ENCODE measurements at regions not wholly inside any gene's neighbourhood (a gene's known extent, or its start where the extent isn't known, plus 50 kb on each side); places are given as distances from the start of the nearest gene placed in this dataset.

GRCh38 chr6:6889601-6890000 is 218.2 kb upstream of the RREB1 start:
- Histone ChIP-seq H3K4me2 (no peak overlapping the region), H3K27me3 (ENCODE audit: insufficient read depth) (no peaks in the 10 kb centered on the region), H3F3A (replicated peaks; ENCODE audit: low read depth) (no peaks in the 10 kb centered on the region), H4K20me1 (replicated peaks; ENCODE audit: insufficient read depth) (no peaks in the 10 kb centered on the region), H3K9me2 (ENCODE audit: insufficient read depth) (no peaks in the 10 kb centered on the region), H3K36me3 (ENCODE audit: insufficient read depth) (no peaks in the 10 kb centered on the region), H3K4me1 (ENCODE audit: insufficient read depth) (peaks cover 18% of the 10 kb centered on the region), H3K27ac (ENCODE audit: low read depth) (no peak overlapping the region), H3K79me2 (replicated peaks; ENCODE audit: insufficient read depth) (no peaks in the 10 kb centered on the region), H2AFZ (no peak overlapping the region), H3K4me3 (no peak overlapping the region)
- Mint-ChIP-seq H3K36me3 (ENCODE audit: low read depth) (no peaks in the 10 kb centered on the region), H3K9me3 (no peaks in the 10 kb centered on the region), H3K27ac (no peak overlapping the region), H3K27me3 (ENCODE audit: insufficient read depth, low read depth, poor library complexity) (peaks cover 4% of the 10 kb centered on the region), H3K4me3 (no peak overlapping the region), H3K4me1 (peaks cover 44% of the 10 kb centered on the region)
- DNase-seq (ENCODE audit: low spot score) (no peak), ATAC-seq (no peak)
- no peak for TF ChIP-seq CREB1 (CRISPR knock-in tag; IDR thresholded peaks at IDR 0.05; ENCODE audit: low read depth)
- no peak for TF ChIP-seq JUNB (IDR thresholded peaks at IDR 0.05; ENCODE audit: unreplicated experiment)
- TF ChIP-seq ZNF462 (CRISPR knock-in tag; IDR thresholded peaks at IDR 0.05), result no peak
- no peak for TF ChIP-seq ZNF114 (CRISPR knock-in tag; IDR thresholded peaks at IDR 0.05)
- TF ChIP-seq REST (IDR thresholded peaks at IDR 0.05; ENCODE audit: unreplicated experiment), result no peak
- TF ChIP-seq STAT1 (IDR thresholded peaks at IDR 0.05; ENCODE audit: unreplicated experiment), result no peak
- no peak for TF ChIP-seq EZH2 (IDR thresholded peaks at IDR 0.05; ENCODE audit: low read depth, unreplicated experiment)
- no peak for TF ChIP-seq POLR2AphosphoS5 (IDR thresholded peaks at IDR 0.05; ENCODE audit: low read depth)
- TF ChIP-seq ETS1 (IDR thresholded peaks at IDR 0.05), result no peak
- no peak for TF ChIP-seq ZNF331 (CRISPR knock-in tag; IDR thresholded peaks at IDR 0.05; ENCODE audit: low read depth)
- no peak for TF ChIP-seq NANOG (IDR thresholded peaks at IDR 0.05; ENCODE audit: borderline replicate concordance)
- TF ChIP-seq EZH2phosphoT487 (IDR thresholded peaks at IDR 0.05; ENCODE audit: unreplicated experiment), result no peak
- TF ChIP-seq CTCF (conservative IDR thresholded peaks at IDR 0.05; ENCODE audit: low read depth in 2 of 2), result no peak
